ENCODE measurements at regions not wholly inside any gene's neighbourhood (a gene's known extent, or its start where the extent isn't known, plus 50 kb on each side); places are given as distances from the start of the nearest gene placed in this dataset.
"Not testable (repeated sequence)": the region's sequence is repeated elsewhere in the genome, so short reads cannot be mapped to it uniquely, and the experiment has no call there.

- Histone ChIP-seq H3K9me3 (no peaks in the 10 kb centered on the region), H3K4me1 (no peaks in the 10 kb centered on the region), H3K36me3 (no peaks in the 10 kb centered on the region), H3K4me3 (replicated peaks in 1 of 3) (no peak overlapping the region), H3K27ac (no peak overlapping the region), H3K27me3 (no peaks in the 10 kb centered on the region)
- no peak for DNase-seq
- intact Hi-C loops (cut with DNase I): no loop called here
- TF ChIP-seq CTCF (IDR thresholded peaks at IDR 0.05): no peak
- TF ChIP-seq POLR2A (IDR thresholded peaks at IDR 0.05): no peak
- WGBS, 2 donors: 48 to 66% methylated on average over 4 of the region's 4 CpGs
These were observed 1242.8 kb upstream of the DIAPH2 start for GRCh38 chrX:95441836-95442235.

- no peaks in the 10 kb centered on the region for H3K36me3 ChIP-seq
- H3K4me1 ChIP-seq: no peaks in the 10 kb centered on the region
- H3K27ac ChIP-seq: no peak overlapping the region
- no peaks in the 10 kb centered on the region for H3K9me3 ChIP-seq
- no peak overlapping the region for H3K4me3 ChIP-seq (replicated peaks in 1 of 3)
- 76 to 77% methylated on average over 1 of the region's 1 CpG for WGBS, 2 donors
- H3K27me3 ChIP-seq: no peaks in the 10 kb centered on the region
- DNase-seq: no peak
- TF ChIP-seq CTCF (IDR thresholded peaks at IDR 0.05) (no peak), POLR2A (IDR thresholded peaks at IDR 0.05) (no peak)
- intact Hi-C loops (cut with DNase I): no loop called here
These were observed 1199.9 kb upstream of the DIAPH2 start for GRCh38 chrX:95484781-95485180.

- Histone ChIP-seq H3K4me3 (replicated peaks in 1 of 3) (no peak overlapping the region), H3K36me3 (no peaks in the 10 kb centered on the region), H3K4me1 (no peaks in the 10 kb centered on the region), H3K9me3 (no peaks in the 10 kb centered on the region), H3K27me3 (no peaks in the 10 kb centered on the region), H3K27ac (no peak overlapping the region)
- no peak for DNase-seq
- intact Hi-C loops (cut with DNase I): no loop called here
- TF ChIP-seq POLR2A (IDR thresholded peaks at IDR 0.05): no peak
- no peak for TF ChIP-seq CTCF (IDR thresholded peaks at IDR 0.05)
These were observed 1178.9 kb upstream of the DIAPH2 start for GRCh38 chrX:95505721-95506120.

- H3K9me3 ChIP-seq: no peaks in the 10 kb centered on the region
- WGBS, 2 donors: 50 to 53% methylated on average over 2 of the region's 2 CpGs
- H3K4me1 ChIP-seq: no peaks in the 10 kb centered on the region
- no peaks in the 10 kb centered on the region for H3K36me3 ChIP-seq
- no peaks in the 10 kb centered on the region for H3K27me3 ChIP-seq
- no peak for DNase-seq
- no peak overlapping the region for H3K27ac ChIP-seq
- intact Hi-C loops (cut with DNase I): no loop called here
- TF ChIP-seq POLR2A (IDR thresholded peaks at IDR 0.05): no peak
- TF ChIP-seq CTCF (IDR thresholded peaks at IDR 0.05): no peak
- no peak overlapping the region for H3K4me3 ChIP-seq (replicated peaks in 1 of 3)
These were observed 1175.2 kb upstream of the DIAPH2 start for GRCh38 chrX:95509474-95509873.

GRCh38 chrX:95524018-95524417, 1160.6 kb upstream of the DIAPH2 start:
- H3K4me3 ChIP-seq (replicated peaks in 1 of 3); DNase-seq; H3K27ac ChIP-seq; H3K9me3 ChIP-seq; H3K36me3 ChIP-seq; H3K27me3 ChIP-seq; intact Hi-C loops (cut with DNase I); H3K4me1 ChIP-seq: not testable (repeated sequence)
- WGBS, 2 donors: 89 to 96% methylated on average over 5 of the region's 5 CpGs

GRCh38 chrX:95536111-95536510, 1148.5 kb upstream of the DIAPH2 start:
- intact Hi-C loops (cut with DNase I): no loop called here
- H3K9me3 ChIP-seq: no peaks in the 10 kb centered on the region
- no peak for DNase-seq
- TF ChIP-seq CTCF (IDR thresholded peaks at IDR 0.05) (no peak), POLR2A (IDR thresholded peaks at IDR 0.05) (no peak)
- H3K27ac ChIP-seq: no peak overlapping the region
- H3K4me1 ChIP-seq: no peaks in the 10 kb centered on the region
- H3K36me3 ChIP-seq: no peaks in the 10 kb centered on the region
- no peaks in the 10 kb centered on the region for H3K27me3 ChIP-seq
- no peak overlapping the region for H3K4me3 ChIP-seq (replicated peaks in 1 of 3)
- 88% methylated on average over 1 of the region's 1 CpG for WGBS, 2 donors
